Skin epidermis (tissue), 12 donors: ENCODE measurements at regions not wholly inside any gene's neighbourhood (a gene's known extent, or its start where the extent isn't known, plus 50 kb on each side); places are given as distances from the start of the nearest gene placed in this dataset.
"Not testable (repeated sequence)": the region's sequence is repeated elsewhere in the genome, so short reads cannot be mapped to it uniquely, and the experiment has no call there.

Experiments
- H3K27ac ChIP-seq, 21 experiments: fragments of 200-600 bp; sonication (generic) in 11 of 21; one replicate each; pipeline ENCODE4 v1.5.0; 2020; ENCODE audit warnings: mild to moderate bottlenecking in 3 of 21, inconsistent platforms in 2 of 21, moderate library complexity in 2 of 21
- H3K4me3 ChIP-seq, 7 experiments: fragments of 200-600 bp; sonication (generic) in 2 of 7; one replicate each; pipeline ENCODE4 v1.5.0; 2020; ENCODE audit warnings: inconsistent platforms in 2 of 7, mild to moderate bottlenecking in 2 of 7, moderate library complexity in 1 of 7

GRCh38 chr12:107583551-107583950 is 102.0 kb upstream of the PWP1 start:
- H3K27ac ChIP-seq: no peak overlapping the region
- H3K4me3 ChIP-seq: no peak overlapping the region

- Histone ChIP-seq H3K4me3 (no peak overlapping the region), H3K27ac (no peak overlapping the region)
Measured at GRCh38 chr12:107584563-107584962, 101.0 kb upstream of the PWP1 start.

GRCh38 chr12:107586256-107586970 is 99.2 kb upstream of the PWP1 start:
- no peak overlapping the region for H3K27ac ChIP-seq
- H3K4me3 ChIP-seq: no peak overlapping the region

GRCh38 chr12:107590413-107590812 is 95.2 kb upstream of the PWP1 start:
- no peak overlapping the region for H3K4me3 ChIP-seq
- H3K27ac ChIP-seq: no peak overlapping the region

GRCh38 chr12:107590814-107591375 is 94.7 kb upstream of the PWP1 start:
- Histone ChIP-seq H3K4me3 (no peak overlapping the region), H3K27ac (no peak overlapping the region)

- Histone ChIP-seq H3K27ac (no peak overlapping the region), H3K4me3 (no peak overlapping the region)
Measured at GRCh38 chr12:107593713-107594381, 91.8 kb upstream of the PWP1 start.

GRCh38 chr12:107594995-107595394 is 90.6 kb upstream of the PWP1 start:
- no peak overlapping the region for H3K27ac ChIP-seq
- no peak overlapping the region for H3K4me3 ChIP-seq

- H3K4me3 ChIP-seq: no peak overlapping the region
Measured at GRCh38 chr12:107597695-107598410, 87.7 kb upstream of the PWP1 start.

GRCh38 chr12:107598906-107599305 is 86.7 kb upstream of the PWP1 start:
- Histone ChIP-seq H3K27ac (no peak overlapping the region), H3K4me3 (no peak overlapping the region)

More at GRCh38 chr12:107597695-107598410, 87.7 kb upstream of the PWP1 start:
- no peak overlapping the region for H3K27ac ChIP-seq

GRCh38 chr12:107600581-107601144 is 84.9 kb upstream of the PWP1 start:
- Histone ChIP-seq H3K4me3 (no peak overlapping the region), H3K27ac (no peak overlapping the region)

- Histone ChIP-seq H3K4me3 (no peak overlapping the region), H3K27ac (no peak overlapping the region)
Measured at GRCh38 chr12:107602446-107602845, 83.2 kb upstream of the PWP1 start.

GRCh38 chr12:107605293-107605692 is 80.3 kb upstream of the PWP1 start:
- Histone ChIP-seq H3K27ac (no peak overlapping the region), H3K4me3 (no peak overlapping the region)

GRCh38 chr12:107607464-107608392 is 77.9 kb upstream of the PWP1 start:
- Histone ChIP-seq H3K27ac (no peak overlapping the region), H3K4me3 (no peak overlapping the region)

GRCh38 chr12:107608779-107609178 is 76.8 kb upstream of the PWP1 start:
- not testable (repeated sequence) for H3K27ac ChIP-seq, H3K4me3 ChIP-seq

GRCh38 chr12:107610021-107610859 is 75.4 kb upstream of the PWP1 start:
- Histone ChIP-seq H3K27ac (no peak overlapping the region), H3K4me3 (no peak overlapping the region)

- H3K27ac ChIP-seq: no peak overlapping the region
- H3K4me3 ChIP-seq: no peak overlapping the region
Measured at GRCh38 chr12:107612508-107612907, 73.1 kb upstream of the PWP1 start.

GRCh38 chr12:107616941-107617340 is 68.7 kb upstream of the PWP1 start:
- no peak overlapping the region for H3K4me3 ChIP-seq
- H3K27ac ChIP-seq: no peak overlapping the region

- H3K27ac ChIP-seq: no peak overlapping the region
- H3K4me3 ChIP-seq: no peak overlapping the region
Measured at GRCh38 chr12:107618106-107618505, 67.5 kb upstream of the PWP1 start.
